SK-N-DZ (cell line): ENCODE measurements at regions not wholly inside any gene's neighbourhood (a gene's known extent, or its start where the extent isn't known, plus 50 kb on each side); places are given as distances from the start of the nearest gene placed in this dataset.

Experiments
- DNase-seq: peaks from one replicate; pipeline ENCODE4 v3.0.0-alpha.2; 2015; ENCODE audit warnings: low spot score

DNA sequence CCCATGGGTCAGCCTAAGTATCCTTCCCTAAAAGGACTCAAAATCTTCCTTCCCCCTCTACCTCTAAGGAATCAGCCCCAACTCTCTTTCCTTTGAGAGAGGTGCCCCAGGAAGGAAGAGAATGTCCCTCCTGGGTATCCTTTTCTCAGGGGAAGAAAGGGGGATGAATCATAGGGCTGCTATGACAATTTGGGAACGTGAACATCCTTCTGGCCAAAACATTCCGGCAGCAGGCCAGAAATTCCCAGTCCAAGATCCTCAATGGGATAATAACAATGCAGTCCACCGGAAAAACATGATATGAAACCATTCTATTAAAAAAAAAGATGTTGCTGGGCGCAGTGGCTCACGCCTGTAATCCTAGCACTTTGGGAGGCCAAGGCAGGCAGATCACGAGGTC is 50.8 kb upstream of the CACNA2D3 start:
- no peak for DNase-seq

DNA sequence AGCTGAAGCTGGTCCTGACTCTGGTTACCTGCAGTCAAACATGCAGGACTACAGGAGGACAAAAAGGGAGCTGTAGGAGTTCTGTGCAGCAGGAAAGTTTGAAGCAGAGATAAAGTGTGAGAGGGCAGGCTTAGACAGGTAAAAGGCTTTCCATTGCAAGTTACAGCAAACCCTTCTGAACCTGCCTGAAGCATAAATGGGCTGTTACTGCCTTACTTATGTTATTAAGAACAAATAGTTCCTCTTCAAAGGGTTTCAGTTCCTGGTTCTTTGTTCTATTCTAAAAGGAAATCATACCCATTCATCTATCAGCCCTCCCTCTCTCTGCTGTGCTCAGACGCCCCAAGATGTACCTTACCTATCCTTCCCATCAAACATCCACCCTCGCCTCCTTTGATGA is 52.4 kb upstream of the CACNA2D3 start:
- no peak for DNase-seq

DNA sequence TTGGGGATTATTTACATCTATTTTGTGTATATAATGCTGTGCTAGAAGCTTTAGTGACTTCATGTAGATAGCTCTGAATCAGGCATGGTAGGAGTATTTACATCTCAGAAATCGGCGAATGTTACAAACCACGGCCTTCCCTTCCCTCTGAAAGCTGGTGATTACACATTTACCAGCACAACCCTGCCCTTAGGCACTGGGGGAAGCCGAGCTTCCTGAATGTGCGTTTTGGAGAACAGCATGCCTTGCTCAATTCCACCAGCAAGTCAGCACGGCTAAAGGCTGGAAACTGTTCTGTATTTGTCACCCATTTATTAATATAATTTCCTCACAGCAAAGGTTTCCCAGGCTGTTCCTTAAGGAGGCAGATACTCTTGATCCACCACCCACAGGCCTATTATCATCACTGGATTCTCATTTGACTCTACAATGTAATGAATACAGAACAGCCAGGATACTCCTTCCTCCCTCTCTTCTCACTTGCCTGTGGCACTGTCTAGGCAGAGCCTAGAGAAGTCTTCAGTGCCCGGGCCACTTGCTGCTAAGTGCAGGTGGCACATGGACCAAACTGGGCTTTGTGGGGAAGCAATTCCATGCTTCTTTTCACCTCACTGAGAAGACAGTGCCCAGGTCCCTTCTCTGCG is 55.2 kb upstream of the CACNA2D3 start:
- DNase-seq: no peak

DNA sequence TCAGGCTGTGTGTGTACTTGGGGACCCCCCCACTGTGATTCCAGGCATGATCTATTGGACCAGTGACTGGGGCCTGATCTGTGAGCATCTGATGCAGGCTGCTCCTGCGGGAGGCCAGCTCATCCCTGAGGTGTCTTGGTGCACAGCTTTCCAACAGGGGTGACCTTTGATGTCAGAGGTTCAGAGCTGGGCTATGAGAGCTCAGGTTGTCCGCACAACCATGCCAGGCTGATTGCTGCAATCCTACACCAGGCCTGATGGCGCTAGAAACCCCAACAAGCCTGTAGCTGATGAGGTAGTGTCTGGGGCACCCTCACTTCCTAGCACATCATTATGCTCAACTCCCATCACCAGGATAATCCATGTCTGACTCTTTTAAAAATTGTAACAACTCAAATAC is 56.1 kb upstream of the CACNA2D3 start:
- DNase-seq: no peak

DNA sequence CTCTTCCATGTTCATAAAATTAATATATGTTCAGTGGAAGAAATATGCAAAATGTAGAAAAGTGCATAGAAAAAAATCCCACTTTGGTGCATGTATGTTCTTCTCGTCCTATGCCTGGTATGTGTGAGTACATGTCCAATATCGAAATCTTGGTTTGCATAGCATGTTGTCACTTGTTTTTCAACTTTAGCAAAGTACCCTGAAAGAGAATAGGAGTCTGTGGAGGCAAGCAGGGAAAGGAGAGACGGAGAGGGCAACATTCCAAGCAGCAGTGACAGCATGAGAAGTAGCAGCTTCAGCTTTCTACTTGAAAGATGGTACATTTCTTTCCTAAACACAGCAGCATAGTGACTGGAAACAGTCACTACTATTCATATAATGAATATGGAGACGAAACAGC is 56.8 kb upstream of the CACNA2D3 start:
- DNase-seq: no peak

DNA sequence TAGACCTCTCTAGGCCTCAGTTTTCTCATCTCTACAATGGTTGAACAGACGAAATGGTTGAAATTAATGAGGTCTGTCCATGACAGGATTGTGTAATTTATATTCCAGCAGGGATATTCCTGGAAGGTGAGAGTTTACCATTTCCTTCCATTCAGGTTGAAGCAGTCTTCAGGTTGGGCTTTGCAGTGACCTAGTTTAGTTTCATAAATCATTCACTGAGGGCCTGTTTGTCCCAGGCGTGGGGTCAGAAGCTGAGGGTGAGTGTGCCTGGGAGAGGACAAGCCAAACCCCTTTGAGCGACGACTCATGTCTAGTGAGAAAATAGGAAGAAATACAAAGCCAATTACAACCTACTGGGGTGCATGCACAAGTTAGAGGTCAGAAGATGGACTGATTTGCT is 57.2 kb upstream of the CACNA2D3 start:
- DNase-seq: no peak

DNA sequence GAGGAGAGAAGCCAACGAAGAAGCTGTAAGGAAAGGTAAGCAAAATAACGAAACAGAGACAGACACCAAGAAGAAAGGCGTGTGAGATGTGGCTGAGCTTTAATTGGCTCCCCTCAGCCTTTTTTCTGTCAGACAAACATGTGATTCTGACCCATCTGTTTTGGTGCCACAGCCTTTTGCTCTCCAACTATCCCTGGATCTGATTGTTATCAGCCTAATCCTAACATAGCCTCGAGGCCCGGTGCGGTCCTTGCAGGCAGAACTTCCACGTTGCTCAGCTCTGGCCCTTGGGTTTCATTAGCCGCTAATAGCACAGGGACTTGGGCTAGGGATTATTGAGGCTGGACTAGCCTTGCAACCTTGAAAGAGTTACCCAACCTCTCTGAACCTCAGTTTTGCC is 57.9 kb upstream of the CACNA2D3 start:
- DNase-seq: no peak

DNA sequence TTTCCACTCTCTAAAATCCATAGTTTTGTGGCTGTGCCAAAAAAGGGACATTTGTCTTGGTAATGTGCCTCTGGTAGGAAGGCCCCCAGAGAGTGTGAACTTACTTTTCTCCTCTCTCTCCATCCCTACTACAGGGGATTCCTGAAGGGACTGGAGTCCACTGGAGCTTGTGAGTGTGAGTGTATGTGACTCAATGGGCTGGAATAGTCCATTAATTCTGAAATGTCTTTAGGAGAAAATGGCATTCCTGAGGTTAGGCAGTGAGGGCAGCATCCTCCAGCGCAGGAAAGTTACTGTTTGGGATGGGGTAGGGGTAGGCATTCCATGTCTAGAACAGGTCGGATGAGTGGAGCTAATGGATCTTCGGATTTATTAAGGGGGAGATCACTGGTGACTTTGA is 59.8 kb upstream of the CACNA2D3 start:
- no peak for DNase-seq

DNA sequence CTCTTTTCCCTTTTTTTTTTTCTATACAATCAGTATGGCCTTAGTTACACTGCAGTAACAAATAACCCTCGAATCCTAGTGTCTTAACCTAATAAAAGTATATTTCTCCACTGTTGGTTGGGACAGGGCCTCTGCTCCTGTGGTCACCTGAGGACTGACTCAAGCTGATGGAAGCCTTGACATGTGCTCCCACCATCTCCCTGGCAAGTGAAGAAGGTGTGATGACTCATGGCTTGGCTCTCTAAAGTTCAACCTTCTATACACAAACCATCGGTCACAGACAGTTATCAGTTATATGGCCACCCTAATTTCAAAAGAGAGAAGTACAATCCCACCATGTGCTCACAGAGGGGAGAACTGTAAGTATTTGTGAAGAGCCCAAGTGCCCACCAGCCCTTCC is 65.8 kb upstream of the CACNA2D3 start:
- DNase-seq: no peak

DNA sequence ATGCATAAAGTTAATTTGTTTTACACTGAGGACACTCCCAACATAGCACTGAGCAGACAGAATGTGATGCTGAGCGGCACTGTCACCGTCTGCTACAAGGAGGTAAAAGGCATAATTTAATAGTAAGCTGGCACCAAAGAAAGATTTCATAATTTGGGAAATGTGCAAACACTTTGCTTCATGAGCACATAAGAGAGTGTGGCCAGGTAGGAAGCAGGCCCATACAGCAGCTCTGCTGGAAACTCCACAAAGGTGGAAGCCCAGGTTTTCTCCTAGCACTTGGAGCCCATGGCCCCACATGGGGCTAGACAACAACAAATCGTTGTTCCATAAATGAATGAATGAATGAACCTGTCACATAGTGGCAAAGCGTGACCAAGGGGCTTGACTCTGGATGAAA is 68.5 kb upstream of the CACNA2D3 start:
- DNase-seq: no peak

DNA sequence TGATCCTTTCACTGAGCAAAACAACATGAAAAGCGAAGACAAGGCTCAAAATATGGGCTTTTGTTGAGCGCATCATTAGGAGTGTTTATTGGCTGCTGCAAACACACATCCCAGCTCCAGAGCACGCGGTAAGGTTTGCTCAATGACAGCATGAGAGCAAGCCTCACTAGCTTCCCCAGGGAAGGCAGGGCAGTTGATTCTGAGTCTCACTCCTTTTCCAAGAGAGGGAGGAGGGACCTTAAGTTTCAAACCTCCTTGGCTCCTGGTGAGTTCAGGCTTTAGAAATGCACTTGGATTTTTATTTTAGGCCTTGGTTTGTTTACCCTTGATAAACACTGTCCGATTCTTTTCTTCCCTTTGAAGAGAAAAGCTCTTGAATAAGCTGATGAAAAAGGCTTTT is 69.1 kb upstream of the CACNA2D3 start:
- no peak for DNase-seq

DNA sequence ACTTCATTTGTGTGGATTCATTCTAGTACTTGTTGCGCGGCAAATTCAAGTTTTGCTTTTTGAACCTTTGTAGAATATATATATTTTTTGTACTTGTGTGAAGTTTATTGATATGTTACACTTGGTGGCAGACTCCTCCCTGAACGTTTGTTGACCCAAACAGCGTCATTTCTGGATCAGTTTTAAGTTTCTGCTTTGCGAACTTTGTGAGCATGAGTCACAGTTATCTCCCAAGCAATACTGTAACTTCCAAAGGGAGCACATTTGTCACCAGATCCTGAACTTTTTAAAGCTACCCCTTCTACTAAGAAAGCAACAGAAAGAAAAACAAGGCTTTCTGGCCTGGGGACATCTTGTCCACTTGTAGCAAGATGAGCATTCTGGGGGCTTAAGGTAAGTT is 74.8 kb upstream of the CACNA2D3 start:
- no peak for DNase-seq

DNA sequence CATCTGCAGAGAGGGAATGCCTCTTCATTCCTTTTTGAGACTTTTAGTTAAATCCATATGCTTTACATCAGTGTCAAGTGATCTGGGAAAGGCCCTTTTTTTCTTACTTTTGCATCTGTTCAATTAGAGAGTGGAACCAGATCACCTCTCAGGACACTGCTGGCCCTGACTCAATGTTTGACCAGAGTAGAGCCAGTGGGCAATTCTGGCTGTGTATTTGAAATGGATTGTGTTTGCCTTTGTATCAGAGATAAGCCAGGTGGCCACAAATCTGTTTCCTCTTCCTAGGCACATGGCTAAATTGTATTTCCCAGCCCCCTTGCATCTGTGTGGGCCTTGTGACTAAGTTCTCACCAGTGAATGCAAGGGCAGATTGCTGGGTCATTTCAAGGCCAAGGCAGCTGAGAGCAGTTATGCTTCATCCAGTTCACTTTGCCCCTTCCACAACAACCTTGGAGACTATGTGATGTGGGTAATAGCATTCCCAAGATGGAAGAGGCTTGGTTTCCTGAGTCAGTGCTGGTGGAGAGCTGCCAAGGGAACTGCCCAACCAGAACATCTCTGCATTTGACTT is 75.6 kb upstream of the CACNA2D3 start:
- peak; percentile 84 for DNase-seq

DNA sequence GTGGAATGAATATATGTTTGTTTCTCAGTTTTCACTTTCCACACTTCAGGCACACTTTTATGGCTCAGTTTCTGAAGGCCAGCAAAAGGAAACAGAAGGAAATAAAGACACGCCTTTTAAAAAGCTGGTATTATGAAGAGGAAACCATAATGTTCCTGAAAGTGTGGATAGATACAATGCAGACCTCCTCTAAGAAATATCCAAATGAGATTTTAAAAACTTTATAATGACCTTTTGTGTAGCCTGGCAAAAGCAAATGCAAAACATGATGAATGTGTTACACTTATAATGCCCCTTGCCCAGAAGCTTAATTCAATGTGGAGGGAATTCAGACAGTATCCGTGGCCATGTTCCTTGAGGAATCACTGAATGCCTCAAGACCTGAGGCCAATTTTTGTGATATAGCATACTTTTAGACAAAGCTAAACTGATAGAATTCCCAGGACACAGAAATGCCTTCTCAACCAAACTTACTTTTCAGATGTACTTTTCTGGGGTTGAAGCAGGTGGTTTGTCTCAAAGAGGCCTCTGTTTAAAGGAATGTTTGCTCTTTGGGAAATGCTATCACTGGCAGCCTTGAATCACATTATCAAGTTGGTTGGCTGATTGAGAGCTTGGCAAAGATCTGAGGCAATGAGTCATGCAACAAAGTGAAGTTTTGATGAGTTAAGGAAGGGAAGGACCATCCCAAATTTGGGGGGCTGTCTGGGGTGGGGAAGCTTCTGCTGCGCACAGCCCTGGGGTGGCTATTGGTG is 77.1 kb upstream of the CACNA2D3 start:
- DNase-seq: no peak

DNA sequence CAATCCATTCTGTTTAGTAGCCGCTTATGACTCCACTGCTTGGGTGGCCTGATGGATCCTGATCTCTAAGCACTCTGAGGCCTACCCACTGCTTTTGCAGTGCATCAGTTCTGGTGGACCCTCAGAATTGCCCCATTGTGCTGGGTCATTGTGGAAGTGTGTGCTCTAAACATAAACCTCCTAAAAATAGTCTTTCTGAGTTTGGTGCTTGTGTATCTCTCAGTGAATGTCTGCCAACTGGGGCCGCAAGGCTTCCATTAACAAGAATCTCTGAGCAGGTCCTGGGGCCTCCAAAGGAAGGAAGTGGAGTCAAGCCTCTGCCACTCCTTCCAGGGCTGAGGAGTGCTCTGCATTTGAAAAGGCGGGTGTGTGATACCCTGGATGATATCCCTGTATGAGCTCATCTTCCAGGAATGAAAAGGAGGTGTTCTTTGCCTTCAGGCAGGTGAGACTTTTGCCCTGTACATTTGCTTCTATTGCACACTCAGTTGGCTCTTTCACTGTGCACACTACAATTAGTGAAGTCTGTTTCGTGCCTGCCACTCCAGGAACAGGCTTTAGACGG is 80.0 kb upstream of the CACNA2D3 start:
- DNase-seq: no peak

DNA sequence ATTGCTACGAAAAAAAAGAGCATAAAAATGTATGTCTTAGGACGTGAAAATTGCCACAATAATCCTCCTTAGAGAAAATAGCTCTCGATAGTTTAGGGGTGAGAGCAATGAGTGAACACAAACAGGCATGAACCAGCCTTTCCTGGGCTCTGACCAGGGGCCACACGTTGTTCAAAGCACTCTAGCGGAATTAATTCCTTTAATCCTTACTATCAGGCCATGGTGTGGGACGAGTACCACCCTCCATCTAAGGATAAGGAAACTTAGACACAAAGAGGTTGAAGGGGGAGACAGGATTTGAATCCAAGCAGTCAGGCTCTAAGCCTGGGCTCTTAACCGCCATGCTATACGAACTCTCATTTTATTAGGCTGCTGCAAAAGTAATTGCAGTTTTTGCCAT is 81.9 kb upstream of the CACNA2D3 start:
- no peak for DNase-seq

DNA sequence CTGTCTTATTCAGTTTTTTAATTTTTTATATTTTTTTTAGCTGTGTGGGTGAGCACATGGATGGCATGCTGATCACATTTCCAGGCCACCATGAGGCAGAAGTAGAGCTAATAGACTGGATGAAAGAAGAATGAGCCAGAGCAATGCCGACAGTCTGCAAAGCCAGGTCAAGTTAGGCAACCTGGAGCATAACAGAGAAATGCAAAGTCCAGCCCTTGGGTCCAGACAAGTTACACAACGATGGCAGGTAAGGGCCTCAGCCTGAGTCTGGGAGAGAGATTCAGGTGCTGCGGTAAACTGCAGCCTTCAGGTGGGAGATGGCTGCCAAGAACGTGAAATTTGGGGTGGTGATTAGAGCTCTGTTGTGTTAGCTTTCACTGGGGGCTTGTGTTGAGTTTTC is 84.0 kb upstream of the CACNA2D3 start:
- DNase-seq: no peak

DNA sequence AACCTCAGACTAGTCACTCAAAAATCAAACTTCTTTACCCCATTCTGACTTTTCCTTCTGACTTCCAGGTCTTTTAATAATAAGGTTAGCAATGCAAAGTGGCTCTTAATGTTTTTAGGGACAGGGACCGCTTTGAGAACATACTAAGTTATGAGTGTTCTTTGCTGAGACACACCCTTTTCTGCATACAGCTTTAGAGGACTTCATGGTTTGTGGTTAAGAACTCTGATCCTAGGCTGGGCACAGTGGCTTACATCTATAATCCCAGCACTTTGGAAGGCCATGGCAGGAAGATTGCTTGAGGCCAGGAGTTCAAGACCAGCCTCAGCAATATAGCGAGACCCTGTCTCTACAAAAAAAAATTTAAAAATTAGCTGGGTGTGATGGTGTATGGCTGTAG is 85.8 kb upstream of the CACNA2D3 start:
- no peak for DNase-seq

DNA sequence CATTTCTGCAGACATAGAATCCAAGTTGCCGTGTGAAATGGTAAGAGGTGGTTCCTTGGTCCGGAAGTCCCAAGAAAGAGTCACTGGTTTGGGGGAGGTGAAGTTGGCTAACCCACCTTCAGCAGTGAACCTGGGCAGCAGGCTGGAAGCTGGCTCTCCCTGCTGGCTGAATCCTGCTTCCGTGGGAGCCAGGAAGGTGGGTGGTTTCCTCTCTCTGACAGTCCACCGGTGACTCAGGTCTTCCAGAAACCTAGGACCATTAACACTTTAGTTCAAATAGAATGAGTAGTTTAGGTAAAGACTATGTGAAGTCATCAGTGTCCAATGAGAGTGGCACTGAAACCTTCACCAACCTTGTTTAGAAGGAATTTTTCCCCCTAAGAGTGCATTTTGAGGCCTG is 87.4 kb upstream of the CACNA2D3 start:
- no peak for DNase-seq

DNA sequence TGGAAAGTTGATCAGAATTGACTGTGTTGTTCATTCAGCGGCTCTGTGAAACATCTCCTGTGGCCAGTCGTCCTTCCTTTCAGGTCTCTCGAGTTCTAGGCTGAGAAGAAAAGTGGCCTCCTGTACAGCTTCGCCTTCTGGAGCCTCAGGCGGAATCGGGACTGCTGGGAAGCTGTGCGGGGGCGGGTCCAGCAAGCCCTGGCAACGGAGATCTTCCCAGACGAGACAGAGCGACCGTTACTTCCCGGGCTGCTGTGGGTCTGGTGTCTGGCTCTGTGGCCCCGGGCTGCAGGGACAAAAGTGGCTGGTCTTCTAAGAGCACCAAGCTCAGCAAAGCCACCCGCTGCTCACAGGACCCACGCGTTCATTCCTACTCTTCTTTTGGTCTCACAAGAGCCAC is 88.6 kb upstream of the CACNA2D3 start:
- peak; percentile 9 for DNase-seq

DNA sequence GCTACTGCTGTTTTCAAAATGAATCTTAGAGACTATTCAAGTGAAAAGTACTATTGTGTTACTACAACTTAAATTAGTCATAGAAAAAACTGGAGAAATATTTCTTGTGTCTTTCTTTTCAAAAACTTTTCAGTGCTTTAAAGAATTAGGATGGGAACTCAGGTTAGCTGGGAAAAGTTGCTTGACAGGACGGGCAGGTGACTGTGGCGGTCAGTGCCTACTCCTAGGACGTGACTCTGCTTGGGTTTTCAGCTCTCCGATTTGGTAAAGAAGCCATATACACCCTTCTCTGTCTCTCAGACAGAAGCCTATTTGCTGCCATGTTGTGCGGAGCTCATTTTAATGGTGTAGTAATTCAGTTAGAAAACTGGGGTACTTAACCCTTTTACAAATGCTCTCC is 89.8 kb upstream of the CACNA2D3 start:
- DNase-seq: no peak

DNA sequence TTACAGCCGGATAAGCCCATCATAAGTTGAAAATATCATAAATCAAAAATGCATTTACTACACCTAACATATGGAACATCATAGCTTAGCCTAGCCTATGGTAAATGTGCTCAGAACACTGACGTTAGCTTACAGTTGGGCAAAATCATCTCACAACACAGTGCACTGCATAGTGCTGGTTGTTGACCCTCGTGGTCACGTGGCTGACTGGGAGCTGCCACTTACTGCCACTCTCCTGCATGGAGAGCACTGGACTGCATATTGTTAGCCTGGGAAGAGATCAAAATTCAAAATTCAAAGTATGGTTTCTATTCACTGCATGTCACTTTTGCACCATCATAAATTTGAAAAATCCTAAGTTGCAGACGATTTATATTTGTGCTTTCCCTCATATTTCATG is 94.0 kb upstream of the CACNA2D3 start:
- DNase-seq: no peak

DNA sequence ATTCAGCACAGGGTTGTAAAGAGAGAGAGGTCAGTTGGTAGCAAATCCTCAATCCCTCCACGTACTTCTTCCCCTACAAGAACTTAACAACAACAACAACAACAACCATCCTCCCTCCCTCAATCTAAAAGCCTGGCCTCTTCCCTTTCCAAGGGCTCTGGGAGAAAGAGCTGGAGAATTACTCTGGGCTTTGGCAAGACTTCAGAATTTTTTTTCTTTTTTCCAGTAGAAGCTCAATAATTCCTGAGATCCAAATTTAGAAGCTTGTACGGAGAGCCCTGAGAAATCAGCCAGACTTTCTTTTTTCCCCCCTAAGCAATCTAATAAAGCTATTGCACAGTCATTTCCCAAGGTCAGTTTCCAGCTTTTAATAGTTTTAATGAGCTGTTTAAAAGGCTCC is 95.8 kb upstream of the CACNA2D3 start:
- no peak for DNase-seq
